ENCODE measurements at regions not wholly inside any gene's neighbourhood (a gene's known extent, or its start where the extent isn't known, plus 50 kb on each side); places are given as distances from the start of the nearest gene placed in this dataset.

GRCh38 chrX:139106069-139106468, 394.6 kb upstream of the FGF13 start:
- DNase-seq = no peak

DNA sequence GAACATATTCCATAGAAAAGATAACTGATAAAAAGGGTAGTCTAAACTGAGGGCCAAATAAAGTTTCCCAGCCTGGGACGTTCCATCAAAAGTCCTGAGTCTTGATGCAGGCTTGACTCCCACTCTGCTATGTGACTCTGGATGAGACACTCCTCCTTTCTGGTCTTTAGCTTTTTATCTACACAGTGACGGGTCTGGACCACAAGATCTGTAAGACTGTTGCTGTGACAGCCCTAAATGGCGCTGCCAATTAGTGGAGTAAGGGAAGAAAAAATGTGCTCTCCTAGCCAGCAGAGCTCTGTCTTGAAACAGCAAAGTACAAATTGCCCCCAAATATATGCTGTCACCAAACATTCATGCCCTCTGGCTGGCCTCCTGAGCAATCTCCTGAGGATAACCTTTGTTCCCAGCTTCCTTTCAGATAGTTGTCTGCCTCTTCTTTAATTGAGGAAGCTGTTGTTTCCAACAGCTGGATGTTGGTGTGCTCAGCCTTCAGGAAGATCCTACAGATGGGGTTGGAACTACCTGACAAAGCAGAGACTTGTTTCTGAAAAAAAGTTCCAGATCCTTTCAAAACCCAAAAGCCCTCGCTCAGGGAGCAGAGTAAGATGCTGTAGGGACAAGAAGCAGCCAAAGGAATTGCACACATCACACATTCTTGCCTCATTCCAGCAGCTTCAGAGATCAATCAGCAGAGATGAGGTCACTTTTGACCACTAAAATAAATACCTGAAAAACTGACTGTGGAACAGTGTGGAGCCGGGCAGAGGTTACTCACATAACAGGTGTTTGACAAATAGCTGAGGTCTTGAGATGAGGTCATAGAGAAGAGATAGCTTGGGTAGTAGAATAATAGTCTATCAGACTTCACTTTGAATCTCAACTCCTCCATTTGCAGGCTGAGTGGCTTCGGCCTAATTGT, 383.4 kb upstream of the FGF13 start:
- no peak for DNase-seq

GRCh38 chrX:139093201-139093600, 381.7 kb upstream of the FGF13 start:
- DNase-seq = no peak

GRCh38 chrX:139091878-139092277, 380.4 kb upstream of the FGF13 start:
- DNase-seq = no peak

GRCh38 chrX:139091066-139091465, 379.5 kb upstream of the FGF13 start:
- DNase-seq = no peak

DNA sequence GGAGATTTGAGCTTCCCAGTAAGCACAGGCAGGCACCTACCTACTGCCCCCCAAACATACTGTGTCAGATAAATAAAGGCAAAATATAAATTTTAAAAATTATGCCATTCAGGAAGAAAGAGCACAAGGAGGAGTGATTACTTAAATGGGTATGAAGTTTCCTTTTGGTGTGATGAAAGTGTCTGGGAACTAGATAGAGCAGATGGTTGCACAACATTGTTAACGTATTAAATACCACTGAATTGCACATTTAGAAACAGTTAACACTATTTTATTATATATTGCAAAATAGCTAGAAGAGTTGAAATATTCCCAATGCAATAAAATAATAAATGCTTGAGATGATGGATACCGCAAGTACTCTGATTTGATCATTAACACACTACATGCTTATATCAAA, 374.7 kb upstream of the FGF13 start:
- no peak for DNase-seq

DNA sequence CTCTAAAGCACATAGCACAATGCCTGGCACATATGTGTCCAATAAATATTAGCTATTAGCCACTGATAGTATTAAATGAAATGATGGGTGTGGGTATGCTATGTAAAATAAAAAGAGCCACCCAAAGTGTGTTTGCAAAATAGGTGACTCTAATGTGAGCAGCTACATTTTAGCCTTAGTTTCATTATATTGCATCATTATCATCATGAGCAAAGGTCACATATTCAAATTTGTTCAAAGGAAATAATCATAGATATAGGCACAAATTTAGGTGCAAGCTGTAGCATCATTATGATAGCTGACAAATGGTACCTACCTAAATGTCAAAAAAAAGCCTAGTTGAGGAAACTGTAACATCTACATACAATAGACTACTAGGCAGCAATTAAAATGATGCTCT, 373.9 kb upstream of the FGF13 start:
- DNase-seq = no peak

DNA sequence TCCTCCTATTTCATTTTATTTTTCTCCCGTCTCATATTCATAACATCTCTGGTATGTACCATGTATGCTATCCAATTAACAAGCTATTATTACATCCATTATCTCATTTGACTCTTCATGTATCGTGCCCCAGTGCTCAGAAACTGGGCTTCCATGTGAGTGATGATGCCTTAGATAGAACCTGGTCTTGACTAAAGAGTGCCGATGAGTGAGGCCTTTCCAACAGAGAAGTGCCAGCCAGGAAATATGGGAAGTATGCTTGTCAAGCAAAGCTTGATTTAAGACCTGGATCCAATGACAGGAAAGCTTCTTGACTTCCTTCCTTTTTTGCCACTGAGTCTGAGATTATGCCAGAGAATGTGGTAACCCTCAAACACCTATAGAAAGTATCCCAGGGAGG, 371.7 kb upstream of the FGF13 start:
- no peak for DNase-seq

DNA sequence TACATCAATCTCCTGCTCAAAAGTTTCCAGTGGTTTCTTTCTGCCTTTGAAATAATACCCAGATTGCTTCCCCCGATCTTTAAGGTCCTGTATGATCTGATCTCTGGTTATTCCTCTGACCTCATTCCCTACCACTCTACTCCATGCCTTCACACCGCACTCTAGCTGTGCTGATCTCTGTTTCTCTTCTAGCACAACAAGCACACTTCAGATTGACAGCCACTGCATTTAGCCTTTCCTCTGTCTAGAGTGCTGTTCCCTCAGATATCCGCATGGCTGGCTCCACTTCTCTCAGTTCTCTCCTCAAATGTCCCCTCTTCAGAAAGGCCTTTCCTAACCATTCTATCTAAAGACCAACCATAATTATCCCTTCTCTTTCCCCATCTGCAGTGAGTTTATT, 370.4 kb upstream of the FGF13 start:
- DNase-seq = no peak

GRCh38 chrX:139079789-139080188, 368.3 kb upstream of the FGF13 start:
- no peak for DNase-seq

GRCh38 chrX:139078761-139079280, 367.3 kb upstream of the FGF13 start:
- no peak for DNase-seq

DNA sequence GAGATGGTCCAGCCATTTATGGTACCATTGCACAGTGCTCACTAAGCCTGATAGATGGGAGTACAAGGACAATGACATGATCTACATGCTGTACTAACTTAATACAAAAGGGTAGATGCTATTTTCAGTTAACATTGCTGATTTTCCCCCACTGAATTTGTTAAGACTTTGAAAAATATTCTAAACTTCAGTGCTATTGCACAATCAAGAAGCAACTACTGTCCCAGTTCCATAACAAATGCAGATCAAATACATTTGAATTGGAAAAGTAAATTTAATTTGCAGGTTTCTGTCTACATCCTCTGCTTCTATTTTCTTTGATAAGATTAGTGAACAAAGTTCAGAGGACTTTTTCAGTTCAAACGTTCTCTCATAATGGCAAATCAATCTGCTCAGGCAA, 366.8 kb upstream of the FGF13 start:
- no peak for DNase-seq

DNA sequence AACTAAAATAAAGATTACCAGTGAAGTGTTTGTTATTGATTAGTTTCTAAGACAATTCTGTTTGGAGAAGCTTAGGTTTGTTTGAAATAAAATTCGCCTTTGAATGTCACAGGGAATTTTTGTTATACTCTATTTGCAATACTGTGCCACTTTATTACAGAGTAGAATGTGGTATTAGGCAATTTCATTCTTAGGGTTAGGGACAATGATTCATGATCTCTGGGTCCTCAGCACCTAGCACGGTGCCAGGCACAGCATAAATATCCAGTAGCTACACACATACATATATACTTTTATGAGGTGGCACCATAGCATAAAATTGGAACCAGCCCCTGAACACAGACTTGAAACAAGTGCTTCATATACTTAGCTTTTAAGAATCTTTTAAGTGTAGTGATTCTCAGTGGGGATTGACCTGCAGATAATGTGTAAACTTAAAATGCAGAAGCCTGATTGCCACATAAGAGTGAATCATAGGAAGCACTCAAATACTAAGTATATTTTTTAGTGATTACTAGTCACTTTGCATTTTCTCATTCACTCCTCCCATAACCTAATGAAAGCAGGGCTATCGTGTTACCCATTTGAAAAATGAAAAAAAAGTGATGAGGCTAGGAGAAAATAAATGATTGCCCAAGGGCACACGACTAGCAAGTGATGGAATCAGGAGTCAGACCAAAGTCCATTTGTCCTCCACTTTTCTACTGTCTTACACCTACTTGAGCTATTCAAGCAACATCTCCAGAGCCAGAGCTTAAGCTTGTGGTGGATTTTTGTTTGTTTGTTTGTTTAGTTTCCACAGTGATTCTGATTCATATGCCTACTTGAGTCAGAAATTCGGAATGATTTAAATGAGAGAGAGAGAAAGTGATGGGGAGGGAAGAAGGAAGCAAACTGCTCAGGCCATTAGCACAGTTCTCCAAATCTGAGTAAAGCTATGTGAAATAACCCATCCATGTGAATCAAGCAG, 366.0 kb upstream of the FGF13 start:
- no peak for DNase-seq

- DNase-seq = no peak
These were observed 351.8 kb upstream of the FGF13 start for GRCh38 chrX:139063364-139063763.

DNA sequence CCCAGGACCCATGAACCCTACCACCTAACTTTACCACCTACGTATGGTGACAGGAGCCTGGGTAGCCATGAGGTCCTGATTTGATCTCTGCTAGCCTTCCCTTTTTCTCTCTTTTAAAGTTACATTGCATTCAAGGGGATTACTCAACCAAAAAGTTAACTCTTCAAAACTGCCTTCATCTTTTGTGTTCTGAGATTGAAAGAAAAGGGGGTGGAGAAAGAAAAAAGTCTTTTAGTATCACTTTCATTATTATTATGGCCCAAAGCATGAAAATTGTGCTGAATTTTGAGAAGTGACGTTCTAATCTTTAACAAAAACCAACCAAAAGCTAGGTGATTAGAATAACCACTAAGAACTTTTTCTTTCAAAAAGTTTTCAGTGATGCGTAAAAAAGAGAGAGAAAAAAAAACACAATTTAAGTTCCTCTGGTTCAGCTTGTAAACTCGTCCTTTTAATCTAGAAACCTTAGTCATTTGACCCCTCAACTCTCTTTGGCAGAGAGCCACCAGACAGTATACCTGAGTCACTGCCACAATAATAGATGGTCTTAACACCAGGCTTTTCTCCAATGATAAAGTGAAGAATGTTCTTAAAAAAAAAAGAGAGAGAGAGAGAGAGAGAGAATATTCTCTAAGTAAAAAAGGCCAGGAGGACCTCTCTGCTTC, 347.4 kb upstream of the FGF13 start:
- DNase-seq = no peak

- DNase-seq = no peak
These were observed 340.9 kb upstream of the FGF13 start for GRCh38 chrX:139052461-139052860.

DNA sequence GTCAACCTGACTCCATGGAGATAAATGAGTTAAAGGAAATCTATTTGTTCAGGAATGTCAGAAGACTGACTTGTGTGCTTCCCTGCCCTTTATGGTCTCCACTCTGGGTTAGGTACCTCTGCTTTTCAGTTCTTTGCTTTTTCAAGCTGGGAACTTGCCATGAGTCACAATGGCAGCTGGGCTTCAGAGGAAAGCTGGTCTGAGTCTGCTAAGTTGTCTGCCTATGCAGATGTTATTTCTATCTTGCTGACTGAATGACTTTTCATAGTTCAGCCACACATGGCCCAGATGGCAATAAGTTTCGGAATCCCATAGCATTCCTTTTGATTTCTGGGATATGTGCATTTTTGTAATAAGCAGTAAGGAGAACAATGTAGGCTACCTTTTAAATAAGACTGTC, 337.9 kb upstream of the FGF13 start:
- no peak for DNase-seq

- no peak for DNase-seq
These were observed 333.2 kb upstream of the FGF13 start for GRCh38 chrX:139044680-139045079.

DNA sequence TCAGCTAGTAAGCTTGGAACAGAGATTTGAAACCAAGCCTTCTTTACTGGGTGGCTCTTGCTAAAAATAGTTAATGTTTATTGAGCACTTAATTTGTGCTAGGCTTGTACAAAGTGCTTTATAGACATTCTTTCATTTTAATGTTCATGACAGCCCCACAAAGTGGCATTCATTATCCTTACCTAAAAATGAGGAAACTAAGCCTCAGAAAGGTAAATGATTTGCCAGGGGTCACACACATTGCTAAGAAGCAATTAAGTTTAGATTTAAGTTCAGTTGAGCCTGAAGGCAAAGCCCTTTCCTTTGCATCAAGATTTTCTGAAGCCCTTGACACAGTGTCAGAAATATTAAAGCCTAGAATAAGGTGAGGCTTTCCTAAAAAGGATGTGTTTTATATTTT, 327.5 kb upstream of the FGF13 start:
- DNase-seq = no peak

DNA sequence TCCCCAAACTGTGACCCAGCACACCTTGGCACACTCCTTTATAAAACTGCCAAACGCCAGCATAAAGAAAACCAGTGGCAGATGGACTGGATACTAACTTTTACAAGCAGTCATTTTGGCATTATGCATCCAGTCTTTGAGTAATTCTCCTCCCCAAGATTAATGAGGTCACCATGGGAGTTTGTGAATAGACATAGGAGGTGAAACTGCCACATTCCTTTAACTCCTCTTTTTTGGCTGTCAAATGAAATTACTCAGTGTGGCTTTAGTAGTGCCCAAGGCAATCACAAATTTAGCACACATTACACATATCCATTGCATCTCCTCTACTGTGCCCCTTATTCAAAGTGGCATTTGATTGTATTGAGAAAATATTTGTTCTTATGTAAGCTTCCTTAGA, 315.3 kb upstream of the FGF13 start:
- no peak for DNase-seq

DNA sequence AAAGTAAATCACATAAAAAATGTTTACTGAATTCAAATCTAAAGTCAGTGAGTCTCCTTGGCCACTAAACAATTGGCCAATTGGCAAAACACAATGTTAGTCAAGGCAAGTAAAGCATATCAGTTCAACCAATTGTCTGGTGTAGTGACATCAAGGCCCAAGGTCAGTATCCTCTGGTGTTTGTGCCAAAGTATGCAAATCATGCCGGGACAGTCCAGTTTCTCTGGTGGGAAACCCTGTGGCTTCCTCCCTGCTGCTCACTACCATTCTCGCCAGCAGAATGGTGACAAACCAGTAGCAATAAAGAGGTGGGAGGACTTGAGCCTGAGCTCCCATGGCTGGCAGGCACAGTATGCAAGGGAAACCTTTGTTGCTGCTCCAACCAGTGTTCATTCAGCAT, 314.9 kb upstream of the FGF13 start:
- no peak for DNase-seq

GRCh38 chrX:139025816-139026215, 314.3 kb upstream of the FGF13 start:
- DNase-seq = no peak

GRCh38 chrX:139023531-139023930, 312.0 kb upstream of the FGF13 start:
- DNase-seq = no peak
